ENCODE measurements at regions not wholly inside any gene's neighbourhood (a gene's known extent, or its start where the extent isn't known, plus 50 kb on each side); places are given as distances from the start of the nearest gene placed in this dataset.

GRCh38 chr5:155140646-155141045 is 127.1 kb downstream of the KIF4B start:
- TF ChIP-seq TCF4 (CRISPR knock-in tag; IDR thresholded peaks at IDR 0.05; ENCODE audit: borderline replicate concordance): no peak
- no peak for TF ChIP-seq TOX (CRISPR knock-in tag; IDR thresholded peaks at IDR 0.05; ENCODE audit: borderline replicate concordance)

All from SK-N-SH treated with all-trans-retinoic acid at 6 μM for 48 hours (cell line).